Natural killer cell (primary cell): ENCODE measurements at regions not wholly inside any gene's neighbourhood (a gene's known extent, or its start where the extent isn't known, plus 50 kb on each side); places are given as distances from the start of the nearest gene placed in this dataset.

Source experiments
- ATAC-seq, 3 donors: fragments of 150-1000 bp in 2 of 3; fragments of 200-7000 bp in 1 of 3; cut with Tn5 transposase; 1 replicate in 1 of 3; 2 replicates in 2 of 3; pipeline ENCODE4 v1.10.0; 2021; ENCODE audit warnings: mild to moderate bottlenecking in 2 of 3, moderate library complexity in 2 of 3
- DNase-seq, 2 donors: peaks; one replicate each; pipeline versions ENCODE4 v3.0.0 to v3.0.0-alpha.2; 2013 to 2021; ENCODE audit warnings: mixed read lengths in 1 of 2
- H3K27ac ChIP-seq: one replicate; pipeline ENCODE4 v1.5.1; 2013; ENCODE audit warnings: mild to moderate bottlenecking, low read length
- H3K27me3 ChIP-seq: one replicate; pipeline ENCODE4 v1.6.1; 2013; ENCODE audit warnings: low read length; ENCODE audit not compliant: control insufficient read depth, insufficient read depth
- H3K36me3 ChIP-seq: one replicate; pipeline ENCODE4 v1.6.1; 2013; ENCODE audit warnings: low read length; ENCODE audit not compliant: control insufficient read depth, insufficient read depth
- H3K4me1 ChIP-seq: one replicate; pipeline ENCODE4 v1.6.1; 2013; ENCODE audit warnings: low read length; ENCODE audit not compliant: control insufficient read depth, insufficient read depth
- H3K4me3 ChIP-seq: one replicate; pipeline ENCODE4 v1.5.1; 2013; ENCODE audit warnings: low read length
- H3K9me3 ChIP-seq: one replicate; pipeline ENCODE4 v1.6.1; 2013; ENCODE audit warnings: low read length; ENCODE audit not compliant: control insufficient read depth, insufficient read depth
- H3K27ac Mint-ChIP-seq, 2 donors: one replicate each; pipeline ENCODE4 v1.8.0; 2022; ENCODE audit warnings: mild to moderate bottlenecking in 2 of 2, mixed read lengths in 2 of 2, moderate library complexity in 1 of 2
- H3K27me3 Mint-ChIP-seq, 2 donors: one replicate each; pipeline ENCODE4 v1.8.0; 2022; ENCODE audit warnings: low read depth in 2 of 2, mixed read lengths in 2 of 2
- H3K36me3 Mint-ChIP-seq: one replicate; pipeline ENCODE4 v1.8.0; 2022; ENCODE audit warnings: mixed read lengths
- H3K4me1 Mint-ChIP-seq, 2 donors: one replicate each; pipeline ENCODE4 v1.8.0; 2022; ENCODE audit warnings: mixed read lengths in 2 of 2
- H3K4me3 Mint-ChIP-seq: one replicate; pipeline ENCODE4 v1.8.0; 2022; ENCODE audit warnings: mild to moderate bottlenecking, moderate library complexity, mixed read lengths
- H3K9me3 Mint-ChIP-seq, 2 donors: one replicate each; pipeline ENCODE4 v1.8.0; 2022; ENCODE audit warnings: mixed read lengths in 2 of 2
- CTCF ChIP-seq: fragments of 200-600 bp; IDR thresholded peaks from one replicate; pipeline ENCODE4 v1.8.0; 2022; ENCODE audit warnings: antibody characterized with exemption
- WGBS: methylation state at CpG from one replicate; pipeline ENCODE4 v1.1.7; 2013; ENCODE audit warnings: missing lambda C conversion rate; ENCODE audit not compliant: insufficient coverage; 5-methylcytosine and 5-hydroxymethylcytosine counted together
- intact Hi-C: fragments of 100-400 bp; cut with micrococcal nuclease; formaldehyde crosslinking; loops from one replicate; pipeline ENCODE4 v1.14.2; 2022

GRCh38 chr3:135576751-135577150, 388.8 kb upstream of the PPP2R3A start:
- Histone ChIP-seq H3K36me3 (no peaks in the 10 kb centered on the region), H3K27ac (no peak overlapping the region), H3K4me3 (no peak overlapping the region), H3K4me1 (no peaks in the 10 kb centered on the region), H3K9me3 (no peaks in the 10 kb centered on the region), H3K27me3 (no peaks in the 10 kb centered on the region)
- no peak overlapping the region for H3K27ac Mint-ChIP-seq
- ATAC-seq (no peak), DNase-seq (no peak)
- H3K4me3 Mint-ChIP-seq = no peak overlapping the region
- WGBS = 80% methylated on average over 7 of the region's 7 CpGs
- no peak for TF ChIP-seq CTCF
- peaks cover 8 to 9% of the 10 kb centered on the region in 2 donors for H3K9me3 Mint-ChIP-seq
- intact Hi-C loops = no loop called here
- no peaks in the 10 kb centered on the region for H3K4me1 Mint-ChIP-seq
- H3K36me3 Mint-ChIP-seq = no peaks in the 10 kb centered on the region
- H3K27me3 Mint-ChIP-seq = no peaks in the 10 kb centered on the region

- ATAC-seq (no peak), DNase-seq (no peak)
- Mint-ChIP-seq H3K4me1 (no peaks in the 10 kb centered on the region), H3K27ac (no peak overlapping the region), H3K27me3 (no peaks in the 10 kb centered on the region), H3K4me3 (no peak overlapping the region), H3K36me3 (no peaks in the 10 kb centered on the region), H3K9me3 (peaks cover 8 to 9% of the 10 kb centered on the region in 2 donors)
- TF ChIP-seq CTCF = no peak
- H3K9me3 ChIP-seq = peaks cover 4% of the 10 kb centered on the region
- no peaks in the 10 kb centered on the region for H3K4me1 ChIP-seq
- H3K4me3 ChIP-seq = no peak overlapping the region
- intact Hi-C loops = no loop called here
- H3K36me3 ChIP-seq = no peaks in the 10 kb centered on the region
- no peaks in the 10 kb centered on the region for H3K27me3 ChIP-seq
- no peak overlapping the region for H3K27ac ChIP-seq
These were observed 383.7 kb upstream of the PPP2R3A start for GRCh38 chr3:135581806-135582205.

DNA sequence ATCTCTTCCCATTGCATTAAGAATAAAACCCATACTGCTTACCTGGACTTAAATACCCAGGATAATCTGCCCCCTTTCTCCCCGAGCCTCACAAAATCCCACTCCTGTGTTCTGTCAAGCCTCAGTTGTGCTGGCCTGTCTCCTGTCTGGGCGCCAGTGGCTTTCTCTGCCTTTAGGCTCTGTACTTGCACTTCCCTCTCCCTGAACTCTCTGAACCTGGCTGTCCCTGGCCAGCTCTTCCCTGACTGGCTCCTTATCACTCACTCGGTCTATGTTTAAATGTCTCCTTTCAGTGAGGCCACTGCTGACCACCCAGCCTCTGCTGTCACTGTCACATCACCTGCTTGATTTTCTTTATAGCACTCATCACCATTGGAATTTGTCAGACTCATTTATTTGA, 382.7 kb upstream of the PPP2R3A start:
- Mint-ChIP-seq H3K27me3 (no peaks in the 10 kb centered on the region), H3K36me3 (no peaks in the 10 kb centered on the region), H3K27ac (no peak overlapping the region), H3K4me1 (no peaks in the 10 kb centered on the region), H3K4me3 (no peak overlapping the region), H3K9me3 (peaks cover 6 to 8% of the 10 kb centered on the region in 2 donors)
- WGBS = 77% methylated on average over 3 of the region's 3 CpGs
- Histone ChIP-seq H3K27ac (no peak overlapping the region), H3K4me1 (no peaks in the 10 kb centered on the region), H3K9me3 (peaks cover 4% of the 10 kb centered on the region), H3K27me3 (no peaks in the 10 kb centered on the region), H3K36me3 (no peaks in the 10 kb centered on the region), H3K4me3 (no peak overlapping the region)
- DNase-seq (no peak), ATAC-seq (no peak)
- TF ChIP-seq CTCF = no peak
- intact Hi-C loops = no loop called here

GRCh38 chr3:135596563-135596962, 369.0 kb upstream of the PPP2R3A start:
- H3K4me3 Mint-ChIP-seq = no peak overlapping the region
- Histone ChIP-seq H3K4me1 (no peaks in the 10 kb centered on the region), H3K36me3 (no peaks in the 10 kb centered on the region), H3K27ac (no peak overlapping the region), H3K27me3 (no peaks in the 10 kb centered on the region), H3K4me3 (no peak overlapping the region), H3K9me3 (peaks cover 4% of the 10 kb centered on the region)
- TF ChIP-seq CTCF = no peak
- ATAC-seq (no peak), DNase-seq (no peak)
- peaks cover 5% of the 10 kb centered on the region for H3K36me3 Mint-ChIP-seq
- intact Hi-C loops = no loop called here
- no peaks in the 10 kb centered on the region for H3K4me1 Mint-ChIP-seq
- H3K27ac Mint-ChIP-seq = no peak overlapping the region
- no peaks in the 10 kb centered on the region for H3K27me3 Mint-ChIP-seq
- 70% methylated on average over 2 of the region's 2 CpGs for WGBS
- H3K9me3 Mint-ChIP-seq = peaks cover 11 to 12% of the 10 kb centered on the region in 2 donors
